ENCODE measurements at regions not wholly inside any gene's neighbourhood (a gene's known extent, or its start where the extent isn't known, plus 50 kb on each side); places are given as distances from the start of the nearest gene placed in this dataset.

DNA sequence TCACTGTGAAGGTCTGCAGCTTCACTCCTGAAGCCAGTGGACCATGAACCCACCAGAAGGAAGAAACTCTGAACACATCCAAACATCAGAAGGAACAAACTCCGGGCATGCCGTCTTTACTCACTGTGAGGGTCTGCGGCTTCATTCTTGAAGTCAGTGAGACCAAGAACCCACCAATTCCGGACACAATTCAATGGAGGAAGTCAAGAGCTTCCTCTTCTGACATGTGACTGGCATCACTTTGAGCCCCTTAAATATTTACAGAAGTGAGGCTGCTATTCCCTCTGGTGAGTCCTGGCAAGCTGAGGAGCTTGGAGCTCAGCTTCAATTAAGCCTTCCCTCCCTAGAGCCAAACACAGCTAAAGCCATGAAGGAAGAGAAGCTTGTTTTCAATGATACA, 103.5 kb upstream of the SRD5A3 start:
- no peak overlapping the region for H3K27ac ChIP-seq (ENCODE audit: low read depth in 1 of 3, low read length in 2 of 3)
- DNase-seq (no peak), FAIRE-seq (no peak)
- peaks cover 0 to 4% of the 10 kb centered on the region in 2 donors for H3K9me3 ChIP-seq (ENCODE audit: control insufficient read depth in 2 of 2, insufficient read depth in 1 of 2, low read depth in 1 of 2, low read length in 1 of 2)
- no peaks in the 10 kb centered on the region for H3K27me3 ChIP-seq (ENCODE audit: control insufficient read depth in 3 of 3, insufficient read depth in 3 of 3, low read length in 3 of 3)
- no peak overlapping the region for H3K4me3 ChIP-seq (ENCODE audit: low read depth in 1 of 3, low read length in 3 of 3)
- no peaks in the 10 kb centered on the region for H3K4me1 ChIP-seq (ENCODE audit: control insufficient read depth in 3 of 3, insufficient read depth in 2 of 3, low read depth in 1 of 3, low read length in 2 of 3)
- H3K36me3 ChIP-seq (ENCODE audit: control insufficient read depth in 3 of 3, insufficient read depth in 2 of 3, low read depth in 1 of 3, low read length in 3 of 3) = no peaks in the 10 kb centered on the region
- WGBS, 3 donors = 68 to 80% (median 78%) methylated on average over 4 of the region's 4 CpGs

DNA sequence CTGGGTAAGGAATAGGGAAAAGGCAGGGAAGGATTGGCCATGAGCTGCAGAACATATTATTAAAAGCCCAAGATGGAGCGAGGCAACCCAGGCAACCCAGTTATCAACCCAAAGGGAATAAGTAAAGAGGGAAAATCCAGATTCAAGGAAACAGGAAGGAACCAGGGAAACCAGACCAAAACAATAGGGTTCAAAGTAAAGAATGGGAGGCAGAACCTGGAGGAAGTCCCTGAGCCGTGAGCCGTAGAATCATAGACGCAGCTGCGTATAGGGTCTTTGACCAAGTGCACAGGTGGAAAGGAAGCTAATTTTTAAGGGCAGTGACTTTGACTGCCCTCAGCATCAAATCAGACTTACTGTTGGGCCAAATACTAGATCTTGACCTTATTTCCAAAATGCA, 98.5 kb upstream of the SRD5A3 start:
- 81 to 92% (median 91%) methylated on average over 5 of the region's 5 CpGs for WGBS, 3 donors
- Histone ChIP-seq H3K27ac (ENCODE audit: low read depth in 1 of 3, low read length in 2 of 3) (no peak overlapping the region), H3K4me3 (ENCODE audit: low read depth in 1 of 3, low read length in 3 of 3) (no peak overlapping the region), H3K36me3 (ENCODE audit: control insufficient read depth in 3 of 3, insufficient read depth in 2 of 3, low read depth in 1 of 3, low read length in 3 of 3) (no peaks in the 10 kb centered on the region), H3K27me3 (ENCODE audit: control insufficient read depth in 3 of 3, insufficient read depth in 3 of 3, low read length in 3 of 3) (no peaks in the 10 kb centered on the region), H3K4me1 (ENCODE audit: control insufficient read depth in 3 of 3, insufficient read depth in 2 of 3, low read depth in 1 of 3, low read length in 2 of 3) (no peaks in the 10 kb centered on the region), H3K9me3 (ENCODE audit: control insufficient read depth in 2 of 2, insufficient read depth in 1 of 2, low read depth in 1 of 2, low read length in 1 of 2) (no peaks in the 10 kb centered on the region)
- no peak for DNase-seq
- FAIRE-seq = no peak

DNA sequence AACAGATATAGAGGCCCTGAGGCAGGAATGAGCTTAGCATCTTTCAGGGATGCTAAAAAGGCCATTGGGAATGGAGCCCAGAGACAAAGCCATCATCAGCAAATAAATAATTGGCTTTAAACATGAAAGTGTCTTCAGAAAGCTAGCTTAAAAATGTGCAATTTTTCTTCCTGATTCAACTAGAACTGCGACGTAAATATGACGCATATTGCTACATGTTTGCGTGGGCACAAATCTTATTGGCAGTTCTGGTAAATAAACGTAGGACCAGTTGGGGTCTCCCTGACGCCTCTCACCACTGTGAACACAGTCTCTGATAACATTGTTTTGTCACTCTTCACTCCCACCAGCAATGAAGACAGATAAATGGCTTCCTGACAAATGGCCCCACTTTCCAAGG, 97.3 kb upstream of the SRD5A3 start:
- DNase-seq (no peak), FAIRE-seq (no peak)
- Histone ChIP-seq H3K27ac (ENCODE audit: low read depth in 1 of 3, low read length in 2 of 3) (no peak overlapping the region), H3K4me3 (ENCODE audit: low read depth in 1 of 3, low read length in 3 of 3) (no peak overlapping the region), H3K27me3 (ENCODE audit: control insufficient read depth in 3 of 3, insufficient read depth in 3 of 3, low read length in 3 of 3) (no peaks in the 10 kb centered on the region), H3K9me3 (ENCODE audit: control insufficient read depth in 2 of 2, insufficient read depth in 1 of 2, low read depth in 1 of 2, low read length in 1 of 2) (no peaks in the 10 kb centered on the region), H3K4me1 (ENCODE audit: control insufficient read depth in 3 of 3, insufficient read depth in 2 of 3, low read depth in 1 of 3, low read length in 2 of 3) (no peaks in the 10 kb centered on the region), H3K36me3 (ENCODE audit: control insufficient read depth in 3 of 3, insufficient read depth in 2 of 3, low read depth in 1 of 3, low read length in 3 of 3) (no peaks in the 10 kb centered on the region)
- WGBS, 3 donors = 54 to 65% (median 63%) methylated on average over 6 of the region's 6 CpGs

DNA sequence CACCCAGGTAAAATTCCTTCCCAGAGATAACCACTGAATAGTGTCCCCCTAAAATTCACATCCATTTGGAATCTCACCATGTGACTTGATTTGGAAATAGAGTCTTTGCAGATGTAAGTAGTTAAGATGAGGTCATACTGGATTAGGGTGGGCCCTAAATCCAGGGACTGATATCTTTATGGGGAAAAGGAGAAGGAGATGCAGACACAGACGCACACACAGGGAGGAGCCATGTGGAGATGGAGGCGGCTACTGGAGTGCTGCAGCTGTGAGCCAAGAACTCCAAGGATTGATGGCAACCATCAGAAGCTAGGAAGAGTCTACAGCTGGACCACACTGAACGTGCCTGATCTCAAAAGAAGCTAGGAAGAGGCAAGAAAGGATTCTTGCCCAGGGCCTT, 96.6 kb upstream of the SRD5A3 start:
- no peak overlapping the region for H3K4me3 ChIP-seq (ENCODE audit: low read depth in 1 of 3, low read length in 3 of 3)
- DNase-seq (no peak), FAIRE-seq (no peak)
- H3K27ac ChIP-seq (ENCODE audit: low read depth in 1 of 3, low read length in 2 of 3) = no peak overlapping the region
- no peaks in the 10 kb centered on the region for H3K36me3 ChIP-seq (ENCODE audit: control insufficient read depth in 3 of 3, insufficient read depth in 2 of 3, low read depth in 1 of 3, low read length in 3 of 3)
- H3K9me3 ChIP-seq (ENCODE audit: control insufficient read depth in 2 of 2, insufficient read depth in 1 of 2, low read depth in 1 of 2, low read length in 1 of 2) = no peaks in the 10 kb centered on the region
- 60 to 69% (median 66%) methylated on average over 3 of the region's 3 CpGs for WGBS, 3 donors
- no peaks in the 10 kb centered on the region for H3K4me1 ChIP-seq (ENCODE audit: control insufficient read depth in 3 of 3, insufficient read depth in 2 of 3, low read depth in 1 of 3, low read length in 2 of 3)
- no peaks in the 10 kb centered on the region for H3K27me3 ChIP-seq (ENCODE audit: control insufficient read depth in 3 of 3, insufficient read depth in 3 of 3, low read length in 3 of 3)

DNA sequence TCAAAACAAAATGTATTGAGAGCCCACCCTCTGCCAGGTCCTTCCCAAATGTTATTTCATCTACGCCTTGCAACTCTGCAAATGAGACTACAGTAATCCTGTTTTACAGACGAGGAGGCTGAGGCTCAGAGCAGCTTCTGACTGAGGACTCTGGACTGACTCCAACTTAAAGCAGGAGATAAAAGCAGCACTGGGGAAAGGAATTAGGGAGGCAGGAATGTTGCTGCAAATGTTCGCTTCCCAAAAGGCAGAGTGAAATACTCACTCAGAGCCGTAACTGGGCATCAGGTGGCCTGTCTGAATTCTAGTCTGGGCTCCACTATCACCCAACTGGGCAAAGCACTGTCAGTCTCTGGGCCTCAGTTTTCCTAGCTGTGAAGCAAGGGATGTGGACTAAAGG, 94.7 kb upstream of the SRD5A3 start:
- no peaks in the 10 kb centered on the region for H3K36me3 ChIP-seq (ENCODE audit: control insufficient read depth in 3 of 3, insufficient read depth in 2 of 3, low read depth in 1 of 3, low read length in 3 of 3)
- H3K27ac ChIP-seq (ENCODE audit: low read depth in 1 of 3, low read length in 2 of 3) = no peak overlapping the region
- no peaks in the 10 kb centered on the region for H3K27me3 ChIP-seq (ENCODE audit: control insufficient read depth in 3 of 3, insufficient read depth in 3 of 3, low read length in 3 of 3)
- no peaks in the 10 kb centered on the region for H3K4me1 ChIP-seq (ENCODE audit: control insufficient read depth in 3 of 3, insufficient read depth in 2 of 3, low read depth in 1 of 3, low read length in 2 of 3)
- DNase-seq = no peak
- WGBS, 3 donors = 57 to 63% (median 62%) methylated on average over 4 of the region's 4 CpGs
- no peaks in the 10 kb centered on the region for H3K9me3 ChIP-seq (ENCODE audit: control insufficient read depth in 2 of 2, insufficient read depth in 1 of 2, low read depth in 1 of 2, low read length in 1 of 2)
- H3K4me3 ChIP-seq (ENCODE audit: low read depth in 1 of 3, low read length in 3 of 3) = no peak overlapping the region
- FAIRE-seq = no peak

DNA sequence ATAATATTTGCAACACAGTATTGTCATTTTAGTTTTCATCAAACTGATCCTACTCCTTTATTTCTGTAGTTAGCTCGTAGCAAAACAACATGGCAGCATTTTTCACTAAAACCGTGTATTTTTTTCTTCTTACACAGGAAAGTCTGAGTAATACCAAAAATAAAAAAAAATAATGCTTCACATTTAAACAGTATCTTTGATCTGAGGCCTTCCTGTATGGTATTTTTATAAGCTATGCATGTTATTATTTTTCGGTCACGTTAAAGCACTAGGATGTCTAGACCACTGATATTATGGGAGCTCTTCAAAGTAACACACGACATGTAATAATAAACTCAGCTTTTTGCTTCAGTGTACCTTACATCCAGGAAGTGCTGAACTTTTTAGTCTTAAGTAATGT, 94.1 kb upstream of the SRD5A3 start:
- 78 to 89% (median 83%) methylated on average over 5 of the region's 5 CpGs for WGBS, 3 donors
- H3K36me3 ChIP-seq (ENCODE audit: control insufficient read depth in 3 of 3, insufficient read depth in 2 of 3, low read depth in 1 of 3, low read length in 3 of 3) = no peaks in the 10 kb centered on the region
- no peak for DNase-seq
- no peak for FAIRE-seq
- no peaks in the 10 kb centered on the region for H3K27me3 ChIP-seq (ENCODE audit: control insufficient read depth in 3 of 3, insufficient read depth in 3 of 3, low read length in 3 of 3)
- no peaks in the 10 kb centered on the region for H3K9me3 ChIP-seq (ENCODE audit: control insufficient read depth in 2 of 2, insufficient read depth in 1 of 2, low read depth in 1 of 2, low read length in 1 of 2)
- H3K4me1 ChIP-seq (ENCODE audit: control insufficient read depth in 3 of 3, insufficient read depth in 2 of 3, low read depth in 1 of 3, low read length in 2 of 3) = no peaks in the 10 kb centered on the region
- no peak overlapping the region for H3K4me3 ChIP-seq (ENCODE audit: low read depth in 1 of 3, low read length in 3 of 3)
- no peak overlapping the region for H3K27ac ChIP-seq (ENCODE audit: low read depth in 1 of 3, low read length in 2 of 3)

DNA sequence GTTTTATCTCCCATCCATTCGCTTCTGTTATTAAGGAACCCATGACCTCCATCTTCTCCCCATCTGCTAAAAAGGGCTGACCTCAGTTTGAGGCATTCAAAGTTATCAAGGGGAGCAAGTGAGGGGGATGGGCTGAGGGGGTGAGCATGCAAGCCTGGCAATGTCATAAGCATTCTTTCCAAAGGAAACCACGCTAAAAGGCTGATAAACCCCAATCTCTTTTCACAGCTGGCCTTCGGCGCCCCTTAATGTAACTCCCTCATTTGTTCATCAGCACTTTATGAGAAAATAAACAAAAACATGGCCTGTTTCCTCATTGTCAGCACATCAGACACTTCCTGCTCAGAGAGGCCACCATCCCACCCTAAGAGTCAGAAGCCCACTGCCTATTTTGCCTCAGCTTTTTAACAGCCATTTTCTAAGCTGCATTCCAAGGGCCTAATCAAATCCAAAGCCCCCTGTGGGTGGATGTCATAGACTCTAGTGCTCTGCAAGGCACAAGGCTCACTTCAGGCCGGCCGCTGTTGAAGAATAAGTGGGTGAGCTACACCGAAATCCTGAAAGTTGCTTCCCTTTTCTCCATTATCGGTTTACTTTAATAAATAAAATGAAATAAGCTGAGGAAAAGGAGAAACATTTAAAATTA, 92.0 kb upstream of the SRD5A3 start:
- FAIRE-seq (no peak), DNase-seq (no peak)
- no peaks in the 10 kb centered on the region for H3K9me3 ChIP-seq (ENCODE audit: control insufficient read depth in 2 of 2, insufficient read depth in 1 of 2, low read depth in 1 of 2, low read length in 1 of 2)
- no peaks in the 10 kb centered on the region for H3K36me3 ChIP-seq (ENCODE audit: control insufficient read depth in 3 of 3, insufficient read depth in 2 of 3, low read depth in 1 of 3, low read length in 3 of 3)
- WGBS, 3 donors = 82 to 89% (median 84%) methylated on average over 8 of the region's 8 CpGs
- H3K27me3 ChIP-seq (ENCODE audit: control insufficient read depth in 3 of 3, insufficient read depth in 3 of 3, low read length in 3 of 3) = no peaks in the 10 kb centered on the region
- no peak overlapping the region for H3K4me3 ChIP-seq (ENCODE audit: low read depth in 1 of 3, low read length in 3 of 3)
- no peaks in the 10 kb centered on the region for H3K4me1 ChIP-seq (ENCODE audit: control insufficient read depth in 3 of 3, insufficient read depth in 2 of 3, low read depth in 1 of 3, low read length in 2 of 3)
- H3K27ac ChIP-seq (ENCODE audit: low read depth in 1 of 3, low read length in 2 of 3) = no peak overlapping the region

DNA sequence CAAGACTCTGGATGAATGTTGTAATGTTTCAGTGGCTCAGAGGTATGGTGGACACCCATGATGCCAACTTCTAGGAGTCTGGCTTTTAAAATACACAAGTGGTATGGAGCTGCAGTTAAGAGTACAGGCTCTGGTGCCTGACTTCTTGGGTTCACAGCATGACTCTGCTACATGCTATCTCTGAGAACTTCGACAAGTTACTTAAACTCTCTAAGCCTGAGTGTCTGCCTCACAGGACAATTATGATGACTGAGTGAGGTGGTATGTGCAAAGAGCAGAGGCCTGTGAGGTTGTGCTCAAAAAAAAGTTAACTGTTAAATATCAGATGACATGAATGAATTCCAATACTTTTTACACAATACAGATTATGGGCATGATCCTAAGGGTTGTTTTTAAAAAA, 90.9 kb upstream of the SRD5A3 start:
- no peak for DNase-seq
- WGBS, 3 donors = 40 to 62% (median 45%) methylated on average over 1 of the region's 1 CpG
- FAIRE-seq = no peak
- no peaks in the 10 kb centered on the region for H3K36me3 ChIP-seq (ENCODE audit: control insufficient read depth in 3 of 3, insufficient read depth in 2 of 3, low read depth in 1 of 3, low read length in 3 of 3)
- no peak overlapping the region for H3K27ac ChIP-seq (ENCODE audit: low read depth in 1 of 3, low read length in 2 of 3)
- H3K4me1 ChIP-seq (ENCODE audit: control insufficient read depth in 3 of 3, insufficient read depth in 2 of 3, low read depth in 1 of 3, low read length in 2 of 3) = no peaks in the 10 kb centered on the region
- H3K9me3 ChIP-seq (ENCODE audit: control insufficient read depth in 2 of 2, insufficient read depth in 1 of 2, low read depth in 1 of 2, low read length in 1 of 2) = no peaks in the 10 kb centered on the region
- H3K4me3 ChIP-seq (ENCODE audit: low read depth in 1 of 3, low read length in 3 of 3) = no peak overlapping the region
- no peaks in the 10 kb centered on the region for H3K27me3 ChIP-seq (ENCODE audit: control insufficient read depth in 3 of 3, insufficient read depth in 3 of 3, low read length in 3 of 3)

DNA sequence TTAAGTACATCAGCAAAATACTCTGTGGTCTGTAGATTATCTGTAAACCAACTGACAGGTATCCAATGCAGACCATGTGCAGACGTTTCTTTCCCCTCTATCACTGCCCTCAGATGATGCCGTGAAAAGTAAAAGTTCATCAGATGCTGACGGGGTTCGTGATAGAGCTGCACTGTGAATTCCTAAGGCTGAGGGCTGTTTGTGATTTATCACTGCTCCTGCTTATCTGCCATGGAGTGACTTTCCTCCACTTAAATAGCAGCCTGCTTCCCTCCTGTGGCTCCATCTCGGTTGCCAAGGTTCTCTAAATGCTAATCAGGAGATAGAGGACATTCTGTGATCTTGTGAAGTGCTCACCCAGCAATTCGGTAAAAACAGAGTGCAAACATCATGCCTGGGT, 89.3 kb upstream of the SRD5A3 start:
- H3K27me3 ChIP-seq (ENCODE audit: control insufficient read depth in 3 of 3, insufficient read depth in 3 of 3, low read length in 3 of 3) = no peaks in the 10 kb centered on the region
- no peak for FAIRE-seq
- 5 to 19% (median 17%) methylated on average over 6 of the region's 6 CpGs for WGBS, 3 donors
- H3K27ac ChIP-seq (ENCODE audit: low read depth in 1 of 3, low read length in 2 of 3) = no peak overlapping the region
- H3K9me3 ChIP-seq (ENCODE audit: control insufficient read depth in 2 of 2, insufficient read depth in 1 of 2, low read depth in 1 of 2, low read length in 1 of 2) = no peaks in the 10 kb centered on the region
- no peaks in the 10 kb centered on the region for H3K36me3 ChIP-seq (ENCODE audit: control insufficient read depth in 3 of 3, insufficient read depth in 2 of 3, low read depth in 1 of 3, low read length in 3 of 3)
- no peaks in the 10 kb centered on the region for H3K4me1 ChIP-seq (ENCODE audit: control insufficient read depth in 3 of 3, insufficient read depth in 2 of 3, low read depth in 1 of 3, low read length in 2 of 3)
- no peak overlapping the region for H3K4me3 ChIP-seq (ENCODE audit: low read depth in 1 of 3, low read length in 3 of 3)
- no peak for DNase-seq

Data from small intestine (tissue), 7 donors.